AG09309 (cell line): ENCODE measurements at regions not wholly inside any gene's neighbourhood (a gene's known extent, or its start where the extent isn't known, plus 50 kb on each side); places are given as distances from the start of the nearest gene placed in this dataset.

Source experiments
- DNase-seq: peaks from one replicate; pipeline ENCODE4 v3.0.0-alpha.2; 2010; ENCODE audit warnings: low read depth
- H3K4me3 ChIP-seq: 2 replicates; pipeline ENCODE4 v1.5.1; 2011; ENCODE audit warnings: mild to moderate bottlenecking, low read depth, low read length, moderate library complexity; ENCODE audit not compliant: control insufficient read depth
- CTCF ChIP-seq: IDR thresholded peaks from 2 replicates; pipeline ENCODE4 v1.5.1; 2011; ENCODE audit warnings: mild to moderate bottlenecking, low read depth, low read length, inconsistent platforms; ENCODE audit not compliant: insufficient read depth, control insufficient read depth; ENCODE audit errors: missing control alignments

GRCh38 chr4:64796581-64796980 lies 387.3 kb upstream of the TECRL start:
- TF ChIP-seq CTCF = no peak
- H3K4me3 ChIP-seq = no peak overlapping the region

GRCh38 chr4:64784125-64784524 lies 374.9 kb upstream of the TECRL start:
- no peak for TF ChIP-seq CTCF
- no peak overlapping the region for H3K4me3 ChIP-seq
- DNase-seq = no peak

More at GRCh38 chr4:64796581-64796980, 387.3 kb upstream of the TECRL start:
- no peak for DNase-seq

GRCh38 chr4:64781737-64782326 lies 372.6 kb upstream of the TECRL start:
- no peak overlapping the region for H3K4me3 ChIP-seq
- TF ChIP-seq CTCF = peak; percentile 54
- DNase-seq = no peak

- DNase-seq = no peak
- no peak for TF ChIP-seq CTCF
- no peak overlapping the region for H3K4me3 ChIP-seq
Measured at GRCh38 chr4:64780664-64781063, 371.4 kb upstream of the TECRL start.

GRCh38 chr4:64777286-64777685 lies 368.0 kb upstream of the TECRL start:
- H3K4me3 ChIP-seq = no peak overlapping the region
- no peak for DNase-seq
- no peak for TF ChIP-seq CTCF

- no peak overlapping the region for H3K4me3 ChIP-seq
- no peak for DNase-seq
- TF ChIP-seq CTCF = no peak
Measured at GRCh38 chr4:64776820-64777219, 367.6 kb upstream of the TECRL start.

- H3K4me3 ChIP-seq = no peak overlapping the region
- no peak for DNase-seq
- no peak for TF ChIP-seq CTCF
Measured at GRCh38 chr4:64774626-64775025, 365.4 kb upstream of the TECRL start.
